HG03095 (cell line): ENCODE measurements at regions not wholly inside any gene's neighbourhood (a gene's known extent, or its start where the extent isn't known, plus 50 kb on each side); places are given as distances from the start of the nearest gene placed in this dataset.
A peak's percentile ranks its signal among the peaks of the same experiment; 100 is the strongest.
"Not testable (repeated sequence)": the region's sequence is repeated elsewhere in the genome, so short reads cannot be mapped to it uniquely, and the experiment has no call there.

ENCODE experiments used
- ATAC-seq: cut with Tn5 transposase; IDR thresholded peaks from one replicate; pipeline ENCODE4 v1.9.1; 2021; ENCODE audit warnings: moderate library complexity; ENCODE audit not compliant: unreplicated experiment

- ATAC-seq, result peak; percentile 48
These were observed 543.6 kb downstream of the EDEM1 start for GRCh38 chr3:5731100-5731499.

DNA sequence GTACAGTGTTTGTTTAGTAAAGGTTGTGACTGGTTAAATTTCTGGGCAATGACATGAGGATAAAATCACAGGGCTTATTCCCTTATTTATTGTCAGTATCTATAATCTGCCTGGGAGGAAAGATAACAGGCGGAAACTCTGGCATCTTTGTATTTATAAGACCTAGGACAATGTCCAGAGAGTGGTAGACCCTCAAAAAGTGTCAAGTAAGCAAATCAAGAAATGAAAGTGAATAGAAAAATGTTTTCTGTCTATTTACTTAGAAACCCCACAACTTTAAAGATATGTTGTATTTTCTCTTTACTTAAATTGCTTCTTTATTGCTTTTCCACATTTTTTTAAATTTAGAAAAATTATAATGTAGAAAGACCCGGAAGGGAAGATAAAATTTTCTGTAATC, 544.6 kb downstream of the EDEM1 start:
- ATAC-seq, result no peak

- ATAC-seq, result no peak
These were observed 546.5 kb downstream of the EDEM1 start for GRCh38 chr3:5733995-5734394.

- no peak for ATAC-seq
These were observed 548.4 kb downstream of the EDEM1 start for GRCh38 chr3:5735896-5736295.

DNA sequence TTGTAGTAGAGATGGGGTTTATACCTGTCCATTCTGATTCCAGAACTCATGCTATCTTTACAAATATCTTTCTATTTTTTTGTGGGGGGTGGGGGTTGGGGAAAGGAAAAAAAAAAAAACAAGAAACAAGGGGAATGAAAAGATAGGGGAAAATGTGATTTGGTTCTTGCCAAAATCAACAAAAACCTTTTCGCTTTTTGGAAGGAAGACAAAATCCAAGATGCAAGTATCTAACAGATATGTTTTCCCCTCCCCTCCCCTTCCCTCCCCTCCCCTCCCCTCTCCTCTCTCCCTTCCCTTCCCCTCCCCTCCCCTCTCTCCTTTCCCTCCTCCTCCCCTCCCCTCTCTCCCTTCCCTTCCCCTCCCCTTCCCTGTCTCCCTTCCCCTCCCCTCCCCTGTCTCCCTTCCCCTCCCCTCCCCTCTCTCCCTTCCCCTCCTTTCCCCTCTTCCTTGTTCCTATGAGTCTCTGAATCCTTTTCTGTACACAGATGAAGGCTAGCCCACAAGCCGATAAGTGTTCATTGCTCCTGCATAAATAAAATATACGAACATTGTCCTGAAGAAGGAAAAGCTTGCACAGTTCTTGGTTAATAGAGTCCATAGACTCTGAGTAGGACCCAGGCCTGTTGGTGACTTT, 551.9 kb downstream of the EDEM1 start:
- ATAC-seq, result no peak

- ATAC-seq, result no peak
These were observed 552.4 kb downstream of the EDEM1 start for GRCh38 chr3:5739949-5740348.

- no peak for ATAC-seq
These were observed 553.5 kb downstream of the EDEM1 start for GRCh38 chr3:5741017-5741416.

DNA sequence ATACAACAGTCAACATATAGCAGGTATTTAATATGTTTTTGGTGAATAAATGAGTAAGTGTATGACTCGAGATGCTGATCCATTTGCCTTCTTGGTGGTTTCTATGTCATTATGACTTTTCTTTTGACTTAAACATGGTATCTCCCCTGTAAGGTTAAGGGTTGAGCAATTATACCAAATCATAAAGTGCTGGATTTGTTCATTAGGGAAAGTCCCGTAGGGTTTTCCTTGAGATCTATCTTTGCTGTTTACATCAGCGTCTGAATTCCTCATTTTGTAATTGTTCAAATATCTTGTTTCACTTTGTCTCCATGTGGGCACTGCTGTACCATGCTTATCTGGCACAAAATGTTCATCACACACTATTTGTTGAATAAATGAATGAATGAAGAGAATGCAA, 562.6 kb downstream of the EDEM1 start:
- no peak for ATAC-seq

GRCh38 chr3:5750874-5751640, 563.5 kb downstream of the EDEM1 start:
- no peak for ATAC-seq

- ATAC-seq, result peak; percentile 57
These were observed 567.1 kb downstream of the EDEM1 start for GRCh38 chr3:5754602-5755001.

DNA sequence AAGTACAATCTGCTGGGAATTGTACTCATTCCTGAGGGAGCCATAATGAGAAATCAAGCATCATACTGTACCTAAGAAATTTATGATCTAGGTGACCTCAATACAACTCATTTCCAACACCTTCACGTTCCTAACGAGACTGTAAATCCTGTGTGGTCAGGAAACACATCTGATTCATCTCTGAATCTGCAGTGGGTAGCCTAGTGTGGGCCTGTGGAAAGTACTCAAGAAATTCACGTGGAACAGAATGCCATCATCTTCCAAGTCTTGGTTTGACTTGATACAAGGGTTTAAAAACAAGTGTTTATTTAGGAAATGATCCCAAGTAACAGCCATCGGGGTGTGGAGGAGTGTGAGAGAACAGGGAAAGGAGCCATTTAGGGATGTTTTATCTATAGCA, 568.9 kb downstream of the EDEM1 start:
- ATAC-seq, result no peak

DNA sequence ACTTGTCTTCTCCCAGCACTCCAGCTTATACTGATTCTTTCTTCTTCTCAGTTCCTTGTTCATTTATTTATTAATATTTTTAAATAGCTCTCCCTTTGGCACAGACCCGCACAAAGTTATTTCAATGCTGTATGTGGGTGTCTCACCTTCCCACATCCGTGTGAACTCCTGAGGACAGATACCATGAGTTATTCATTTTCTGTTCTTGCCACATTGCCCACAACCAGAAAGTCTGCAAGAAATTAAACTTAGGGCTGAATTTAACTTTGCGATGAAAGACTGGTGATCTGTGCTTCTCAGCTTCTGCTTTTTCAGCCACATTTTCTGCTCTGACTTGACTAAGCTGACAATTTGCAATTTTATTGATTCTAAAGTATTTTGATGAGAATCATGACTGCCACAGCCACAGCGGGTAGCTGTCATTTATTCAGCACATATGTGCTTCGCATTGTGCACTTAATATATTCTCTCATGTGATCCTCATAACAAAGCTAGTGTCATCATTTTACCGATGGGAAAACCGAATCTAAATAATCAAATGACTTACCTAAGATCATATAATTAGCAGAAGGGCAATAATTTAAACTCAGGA, 569.8 kb downstream of the EDEM1 start:
- ATAC-seq, result no peak

DNA sequence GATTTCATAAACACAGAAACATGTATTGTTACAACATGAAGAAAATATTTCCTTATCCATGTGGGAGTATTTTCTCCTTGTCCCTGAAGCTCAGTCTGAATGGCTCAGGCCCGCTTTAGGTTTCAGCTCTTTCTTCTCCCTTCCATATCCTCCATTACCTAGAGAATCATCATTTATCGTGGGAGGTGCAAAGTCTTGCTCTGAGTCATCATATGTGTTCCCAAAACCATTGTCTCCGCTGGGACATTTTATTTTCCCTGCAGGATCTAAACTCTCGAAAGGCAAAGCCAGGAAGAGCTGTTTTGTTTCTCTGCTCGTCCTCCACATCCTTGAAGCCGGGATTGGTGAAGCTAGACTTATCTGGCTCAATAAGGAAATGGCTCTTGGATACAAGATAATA, 571.2 kb downstream of the EDEM1 start:
- ATAC-seq, result no peak

DNA sequence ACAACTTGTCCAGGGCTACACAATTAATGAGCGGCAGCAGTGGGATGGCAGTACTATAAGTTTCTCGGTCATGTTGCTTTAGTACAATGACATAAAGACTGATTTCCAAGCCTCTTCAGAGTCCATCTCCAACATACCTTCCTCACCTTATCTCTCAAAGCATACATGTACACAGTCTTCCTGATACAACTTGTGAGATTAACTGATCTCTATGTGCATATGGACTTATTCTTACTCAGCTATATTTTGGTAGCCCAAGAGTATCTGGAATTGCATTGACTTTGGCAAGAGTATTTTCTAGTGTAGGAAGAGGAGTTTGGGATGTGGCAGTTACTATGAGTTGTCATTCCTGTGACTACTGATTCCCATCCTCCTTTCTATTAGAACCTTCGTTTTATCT, 575.0 kb downstream of the EDEM1 start:
- no peak for ATAC-seq

DNA sequence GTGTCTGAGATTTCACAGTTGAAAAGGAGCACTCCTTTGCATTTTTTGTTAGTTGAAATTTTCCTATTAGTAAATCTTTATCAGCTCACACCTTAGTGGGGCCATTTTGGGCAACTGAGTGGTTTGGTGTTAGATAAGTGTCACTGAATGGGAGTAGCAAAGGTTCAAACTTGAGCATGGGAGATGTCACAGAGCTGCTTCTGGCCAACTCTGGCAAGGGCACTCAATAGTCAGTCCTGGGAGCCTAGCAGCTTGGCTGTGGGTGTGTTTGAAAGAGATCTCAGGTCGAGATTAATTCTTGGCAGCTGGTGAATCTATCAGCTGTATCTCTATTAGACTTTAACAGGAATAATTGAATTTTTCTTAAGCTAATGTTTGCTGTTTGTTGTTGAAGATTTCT, 579.3 kb downstream of the EDEM1 start:
- ATAC-seq, result no peak

DNA sequence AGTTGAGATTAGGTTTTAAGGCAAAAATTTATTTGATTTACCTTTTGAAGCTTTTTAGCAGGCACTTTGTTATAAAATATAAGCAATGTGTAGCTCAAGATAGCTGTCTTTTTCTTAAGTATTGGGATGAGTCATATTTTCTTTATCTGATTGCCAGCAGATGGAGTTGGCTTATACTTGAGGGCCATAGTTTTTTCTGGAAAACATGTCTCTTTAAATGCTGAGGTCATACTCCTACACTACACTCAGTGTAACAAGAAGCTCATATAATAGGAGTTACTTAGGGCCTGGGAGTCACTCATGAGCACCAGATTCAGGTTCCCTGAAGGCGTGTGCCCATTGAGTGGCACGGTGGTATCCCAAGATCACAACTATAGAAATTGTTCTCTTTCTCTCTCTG, 579.8 kb downstream of the EDEM1 start:
- ATAC-seq, result no peak

DNA sequence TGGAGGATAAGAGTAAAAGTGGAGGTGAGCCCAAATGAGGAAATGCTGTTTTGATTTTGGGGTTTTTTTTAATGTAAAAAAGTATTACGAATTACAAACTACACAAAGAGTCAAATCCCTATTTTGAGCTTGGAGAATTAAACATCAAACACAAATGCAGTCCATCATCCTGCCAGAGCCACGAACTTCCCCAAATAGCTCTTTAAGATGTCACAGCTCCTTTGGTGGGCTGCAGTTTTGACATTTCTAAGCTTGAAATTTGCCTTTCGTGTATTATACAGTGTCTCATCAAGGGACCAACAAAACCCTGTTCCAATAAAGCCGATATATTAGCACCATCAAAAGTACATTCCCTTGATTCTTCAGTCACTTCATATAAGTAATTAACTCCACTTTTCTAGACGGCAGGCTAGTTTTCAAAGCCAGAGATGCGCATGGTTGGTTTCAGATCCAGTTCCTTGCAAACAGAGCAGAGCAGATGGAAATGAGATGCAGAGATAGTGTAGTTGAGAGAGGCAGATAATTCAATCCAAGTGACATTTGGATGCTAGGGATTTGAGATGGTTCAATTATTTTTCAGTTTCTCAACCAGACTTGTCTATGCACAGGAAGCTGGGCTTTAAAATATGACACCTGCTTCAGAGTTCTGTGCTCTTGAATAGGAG, 580.9 kb downstream of the EDEM1 start:
- ATAC-seq, result no peak

DNA sequence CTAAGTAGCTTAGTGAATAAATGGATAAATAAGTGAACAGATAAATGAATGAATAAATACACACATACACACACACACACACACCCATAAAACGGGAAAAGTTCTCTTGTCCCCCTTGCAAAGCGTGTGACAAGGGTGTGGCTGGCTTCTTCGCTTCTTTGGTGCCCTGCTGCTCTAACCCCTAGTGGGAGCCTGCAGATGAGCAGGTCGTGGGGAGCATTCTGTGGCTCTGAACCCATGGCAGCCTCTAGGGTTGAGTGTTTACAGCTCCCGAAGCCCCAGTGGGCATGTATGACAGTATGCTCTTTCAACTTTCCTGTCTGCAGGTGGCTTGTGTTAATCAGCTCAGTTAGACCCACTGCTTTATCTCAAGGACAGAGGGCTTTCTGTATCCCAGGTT, 582.3 kb downstream of the EDEM1 start:
- no peak for ATAC-seq

DNA sequence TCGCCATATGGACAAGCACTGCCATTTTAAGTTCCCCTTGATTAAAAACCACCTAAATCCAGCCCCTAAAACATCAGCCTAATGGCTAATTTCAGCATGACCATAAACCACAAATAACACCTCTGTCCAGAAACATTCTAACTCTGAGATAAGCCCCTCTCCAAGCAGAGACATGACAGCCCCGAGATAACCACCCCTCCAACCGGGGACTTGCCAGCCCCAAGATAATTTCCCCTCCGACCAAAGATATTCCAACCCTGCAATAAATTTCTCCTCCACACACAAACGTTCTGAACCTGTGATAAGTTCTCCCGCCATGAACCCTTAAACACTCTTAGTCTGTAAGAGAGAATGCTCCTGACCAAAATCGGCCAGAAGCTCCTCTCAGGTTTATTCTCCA, 586.8 kb downstream of the EDEM1 start:
- ATAC-seq, result no peak

- ATAC-seq, result not testable (repeated sequence)
These were observed 587.6 kb downstream of the EDEM1 start for GRCh38 chr3:5775100-5775499.

- ATAC-seq, result no peak
These were observed 597.2 kb downstream of the EDEM1 start for GRCh38 chr3:5784690-5785089.
